ENCODE measurements at regions not wholly inside any gene's neighbourhood (a gene's known extent, or its start where the extent isn't known, plus 50 kb on each side); places are given as distances from the start of the nearest gene placed in this dataset.

DNA sequence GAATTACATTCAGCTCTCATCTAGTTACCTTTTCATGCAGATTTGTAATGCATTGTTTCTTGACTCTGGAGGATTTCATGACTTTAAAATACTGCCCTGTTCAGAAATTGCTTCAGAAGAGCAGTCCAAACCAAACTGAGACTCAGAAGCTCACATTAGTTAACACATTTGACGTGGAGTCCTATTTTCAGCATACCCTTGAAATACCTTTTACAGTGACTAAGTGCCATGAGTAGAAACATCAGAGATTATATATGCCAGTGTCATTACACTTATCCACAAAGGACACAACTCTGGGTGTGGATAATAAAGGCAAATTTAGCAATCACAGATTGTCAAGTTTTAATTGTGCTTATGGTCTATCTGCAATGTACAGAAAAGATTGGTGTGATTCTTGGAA lies 459.6 kb downstream of the FRK start:
- Histone ChIP-seq H3K36me3 (ENCODE audit: control insufficient read depth in 2 of 4, insufficient read depth in 4 of 4, low read length in 3 of 4) (no peaks in the 10 kb centered on the region), H3K79me2 (ENCODE audit: control insufficient read depth in 1 of 2, insufficient read depth in 2 of 2, low read length in 2 of 2) (no peaks in the 10 kb centered on the region), H2BK20ac (ENCODE audit: low read length) (no peak overlapping the region), H2BK12ac (ENCODE audit: low read depth, low read length) (no peak overlapping the region), H2AFZ (ENCODE audit: low read length) (no peak overlapping the region), H3K4me1 (replicated peaks in 1 of 4; ENCODE audit: control insufficient read depth in 3 of 4, insufficient read depth in 4 of 4, low read length in 3 of 4) (no peaks in the 10 kb centered on the region), H4K91ac (replicated peaks; ENCODE audit: insufficient read length, low read length) (no peak overlapping the region), H4K20me1 (replicated peaks in 1 of 2; ENCODE audit: control insufficient read depth in 1 of 2, insufficient read depth in 2 of 2, low read length in 2 of 2) (no peaks in the 10 kb centered on the region), H3K14ac (ENCODE audit: insufficient read length) (no peak overlapping the region), H3K27me3 (replicated peaks in 1 of 4; ENCODE audit: control insufficient read depth in 3 of 4, extremely low read depth in 1 of 4, insufficient read depth in 3 of 4, low read length in 3 of 4) (no peaks in the 10 kb centered on the region), H3K27ac (ENCODE audit: low read depth, low read length) (no peak overlapping the region), H4K8ac (ENCODE audit: extremely low read depth, insufficient read depth, low read length) (no peak overlapping the region), H3K9ac (replicated peaks in 1 of 4; ENCODE audit: extremely low read depth in 1 of 4, low read depth in 3 of 4, low read length in 3 of 4) (no peak overlapping the region), H2AK5ac (ENCODE audit: low read depth, low read length) (no peak overlapping the region), H3K23ac (ENCODE audit: insufficient read length) (no peak overlapping the region), H4K5ac (ENCODE audit: insufficient read length, low read depth, low read length) (no peak overlapping the region), H3K18ac (ENCODE audit: extremely low read depth, low read length) (no peak overlapping the region), H3K4ac (replicated peaks; ENCODE audit: insufficient read length, low read depth, low read length) (no peak overlapping the region), H3K56ac (replicated peaks; ENCODE audit: insufficient read length, low read depth, low read length) (no peak overlapping the region), H3K4me3 (ENCODE audit: extremely low read depth in 1 of 4, insufficient read depth in 2 of 4, low read depth in 3 of 4, low read length in 4 of 4) (no peak overlapping the region), H2BK120ac (replicated peaks; ENCODE audit: low read depth, low read length) (no peak overlapping the region), H3K4me2 (ENCODE audit: insufficient read depth in 1 of 2, low read depth in 2 of 2, low read length in 2 of 2) (no peak overlapping the region), H3K79me1 (ENCODE audit: low read depth, low read length) (no peaks in the 10 kb centered on the region), H2BK15ac (ENCODE audit: low read length) (no peak overlapping the region), H3K23me2 (ENCODE audit: low read depth, low read length) (no peaks in the 10 kb centered on the region), H3K9me3 (ENCODE audit: insufficient read depth in 2 of 2, low read depth in 1 of 2, low read length in 1 of 2) (no peaks in the 10 kb centered on the region), H2BK5ac (ENCODE audit: low read depth, low read length) (no peak overlapping the region)
- POLR2A ChIA-PET (ENCODE audit: partially characterized antibody) = no interaction called here
- no peak for DNase-seq (ENCODE audit: low read depth in 1 of 2, low spot score in 2 of 2)
- 28% methylated on average over 1 of the region's 1 CpG; no CpG with 5 or more reads in 1 of the 2 experiments for WGBS, 2 experiments (ENCODE audit: extremely low coverage in 1 of 2, insufficient coverage in 1 of 2, insufficient read length in 1 of 2, insufficient replicate concordance in 2 of 2, low coverage in 1 of 2, low lambda C conversion rate in 2 of 2, missing lambda C conversion rate in 1 of 2)
- TF ChIP-seq SIRT6 (IDR thresholded peaks at IDR 0.05; ENCODE audit: low read length) (no peak), NANOG (IDR thresholded peaks at IDR 0.05; ENCODE audit: insufficient read depth, low read depth, low read length, poor library complexity, severe bottlenecking) (no peak)
- FAIRE-seq = no peak
- CTCF ChIA-PET (ENCODE audit: partially characterized antibody) = no interaction called here
